Upper lobe of left lung (tissue), 4 donors: ENCODE measurements at regions not wholly inside any gene's neighbourhood (a gene's known extent, or its start where the extent isn't known, plus 50 kb on each side); places are given as distances from the start of the nearest gene placed in this dataset.

Source experiments
- POLR2A ChIP-seq, 4 donors: fragments of 450-650 bp; IDR thresholded peaks; one replicate each; pipeline ENCODE4 v1.5.1; 2016 to 2017; ENCODE audit warnings: antibody characterized with exemption in 4 of 4, mild to moderate bottlenecking in 2 of 4
- TF ChIP-seq, protein P1 (sequence below), 6 experiments: fragments of 450-650 bp in 4 of 6; fragments of 200-600 bp in 2 of 6; sonication (generic) in 2 of 6; IDR thresholded peaks; one replicate each; pipeline ENCODE4 v1.5.1; 2016 to 2019; ENCODE audit warnings: antibody characterized with exemption in 6 of 6

- TF ChIP-seq, protein P1, sequence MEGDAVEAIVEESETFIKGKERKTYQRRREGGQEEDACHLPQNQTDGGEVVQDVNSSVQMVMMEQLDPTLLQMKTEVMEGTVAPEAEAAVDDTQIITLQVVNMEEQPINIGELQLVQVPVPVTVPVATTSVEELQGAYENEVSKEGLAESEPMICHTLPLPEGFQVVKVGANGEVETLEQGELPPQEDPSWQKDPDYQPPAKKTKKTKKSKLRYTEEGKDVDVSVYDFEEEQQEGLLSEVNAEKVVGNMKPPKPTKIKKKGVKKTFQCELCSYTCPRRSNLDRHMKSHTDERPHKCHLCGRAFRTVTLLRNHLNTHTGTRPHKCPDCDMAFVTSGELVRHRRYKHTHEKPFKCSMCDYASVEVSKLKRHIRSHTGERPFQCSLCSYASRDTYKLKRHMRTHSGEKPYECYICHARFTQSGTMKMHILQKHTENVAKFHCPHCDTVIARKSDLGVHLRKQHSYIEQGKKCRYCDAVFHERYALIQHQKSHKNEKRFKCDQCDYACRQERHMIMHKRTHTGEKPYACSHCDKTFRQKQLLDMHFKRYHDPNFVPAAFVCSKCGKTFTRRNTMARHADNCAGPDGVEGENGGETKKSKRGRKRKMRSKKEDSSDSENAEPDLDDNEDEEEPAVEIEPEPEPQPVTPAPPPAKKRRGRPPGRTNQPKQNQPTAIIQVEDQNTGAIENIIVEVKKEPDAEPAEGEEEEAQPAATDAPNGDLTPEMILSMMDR (IDR thresholded peaks at IDR 0.05), result no peak
- TF ChIP-seq POLR2A (IDR thresholded peaks at IDR 0.05), result no peak
Observed at GRCh38 chr20:24796236-24796635, 152.8 kb upstream of the CST7 start.
